ENCODE measurements at regions not wholly inside any gene's neighbourhood (a gene's known extent, or its start where the extent isn't known, plus 50 kb on each side); places are given as distances from the start of the nearest gene placed in this dataset.

- TF ChIP-seq CTCF (IDR thresholded peaks at IDR 0.05; ENCODE audit: unreplicated experiment) = no peak
- H3K9me3 Mint-ChIP-seq (ENCODE audit: unreplicated experiment) = no peaks in the 10 kb centered on the region
- POLR2A ChIA-PET = interaction anchor here (1.3 to 1.4 kb wide), 2 partner anchors 76 to 81 kb away, joined by 3 read pairs; no protein-coding TSS in a partner anchor
Observed at GRCh38 chr2:105490956-105491355, 92.1 kb upstream of the FHL2 start.

GRCh38 chr2:105490204-105490603 is 91.4 kb upstream of the FHL2 start:
- CTCF ChIA-PET = interaction anchor here (1.7 kb wide), 1 partner anchor 121 kb away, joined by 5 read pairs; no protein-coding TSS in a partner anchor
- no peak overlapping the region for H3K27ac Mint-ChIP-seq (ENCODE audit: low read depth, unreplicated experiment)
- TF ChIP-seq CTCF (IDR thresholded peaks at IDR 0.05; ENCODE audit: unreplicated experiment) = no peak
- POLR2A ChIA-PET = interaction anchor here (1.4 kb wide), 1 partner anchor 80 kb away, joined by 3 read pairs; no protein-coding TSS in a partner anchor
- intact Hi-C loops (cut with micrococcal nuclease) = no loop called here
- H3K27me3 Mint-ChIP-seq (ENCODE audit: insufficient read depth, unreplicated experiment) = peaks cover 51% of the 10 kb centered on the region
- no TSS peak for BruUV-seq (replicated peaks)
- no peak overlapping the region for H3K4me3 Mint-ChIP-seq (ENCODE audit: unreplicated experiment)
- H3K9me3 Mint-ChIP-seq (ENCODE audit: unreplicated experiment) = no peaks in the 10 kb centered on the region
- no peak for DNase-seq (ENCODE audit: unreplicated experiment)
- no peaks in the 10 kb centered on the region for H3K4me1 Mint-ChIP-seq (ENCODE audit: insufficient read depth, unreplicated experiment)
- H3K36me3 Mint-ChIP-seq (ENCODE audit: insufficient read depth, unreplicated experiment) = no peaks in the 10 kb centered on the region

More at GRCh38 chr2:105490956-105491355, 92.1 kb upstream of the FHL2 start:
- Mint-ChIP-seq H3K4me1 (ENCODE audit: insufficient read depth, unreplicated experiment) (no peaks in the 10 kb centered on the region), H3K4me3 (ENCODE audit: unreplicated experiment) (no peak overlapping the region), H3K27ac (ENCODE audit: low read depth, unreplicated experiment) (no peak overlapping the region), H3K36me3 (ENCODE audit: insufficient read depth, unreplicated experiment) (no peaks in the 10 kb centered on the region), H3K27me3 (ENCODE audit: insufficient read depth, unreplicated experiment) (peaks cover 51% of the 10 kb centered on the region)
- BruUV-seq (replicated peaks) = no TSS peak
- CTCF ChIA-PET = interaction anchor here (1.7 kb wide), 1 partner anchor 122 kb away, joined by 5 read pairs; no protein-coding TSS in a partner anchor
- no peak for DNase-seq (ENCODE audit: unreplicated experiment)
- intact Hi-C loops (cut with micrococcal nuclease) = no loop called here

GRCh38 chr2:105489168-105489878 is 90.5 kb upstream of the FHL2 start:
- Mint-ChIP-seq H3K4me1 (ENCODE audit: insufficient read depth, unreplicated experiment) (no peaks in the 10 kb centered on the region), H3K36me3 (ENCODE audit: insufficient read depth, unreplicated experiment) (no peaks in the 10 kb centered on the region), H3K9me3 (ENCODE audit: unreplicated experiment) (no peaks in the 10 kb centered on the region), H3K27ac (ENCODE audit: low read depth, unreplicated experiment) (no peak overlapping the region), H3K4me3 (ENCODE audit: unreplicated experiment) (no peak overlapping the region), H3K27me3 (ENCODE audit: insufficient read depth, unreplicated experiment) (peaks cover 51% of the 10 kb centered on the region)
- TF ChIP-seq CTCF (IDR thresholded peaks at IDR 0.05; ENCODE audit: unreplicated experiment) = no peak
- POLR2A ChIA-PET = no interaction called here
- CTCF ChIA-PET = no interaction called here
- intact Hi-C loops (cut with micrococcal nuclease) = no loop called here
- no peak for DNase-seq (ENCODE audit: unreplicated experiment)
- BruUV-seq (replicated peaks) = no TSS peak

- no peaks in the 10 kb centered on the region for H3K9me3 Mint-ChIP-seq (ENCODE audit: unreplicated experiment)
- CTCF ChIA-PET = no interaction called here
- no peak for DNase-seq (ENCODE audit: unreplicated experiment)
- H3K27ac Mint-ChIP-seq (ENCODE audit: low read depth, unreplicated experiment) = no peak overlapping the region
- no peaks in the 10 kb centered on the region for H3K36me3 Mint-ChIP-seq (ENCODE audit: insufficient read depth, unreplicated experiment)
- BruUV-seq (replicated peaks) = no TSS peak
- POLR2A ChIA-PET = no interaction called here
- H3K4me1 Mint-ChIP-seq (ENCODE audit: insufficient read depth, unreplicated experiment) = no peaks in the 10 kb centered on the region
- intact Hi-C loops (cut with micrococcal nuclease) = no loop called here
- H3K4me3 Mint-ChIP-seq (ENCODE audit: unreplicated experiment) = no peak overlapping the region
- no peak for TF ChIP-seq CTCF (IDR thresholded peaks at IDR 0.05; ENCODE audit: unreplicated experiment)
- H3K27me3 Mint-ChIP-seq (ENCODE audit: insufficient read depth, unreplicated experiment) = peaks cover 45% of the 10 kb centered on the region
Observed at GRCh38 chr2:105488285-105488684, 89.4 kb upstream of the FHL2 start.
